GM21528 (cell line): ENCODE measurements at regions not wholly inside any gene's neighbourhood (a gene's known extent, or its start where the extent isn't known, plus 50 kb on each side); places are given as distances from the start of the nearest gene placed in this dataset.
"Not testable (repeated sequence)": the region's sequence is repeated elsewhere in the genome, so short reads cannot be mapped to it uniquely, and the experiment has no call there.

Experiments used
- ATAC-seq: cut with Tn5 transposase; IDR thresholded peaks from one replicate; pipeline ENCODE4 v1.9.1; 2021; ENCODE audit warnings: mild to moderate bottlenecking, moderate library complexity; ENCODE audit not compliant: unreplicated experiment, low FRiP score

- no peak for ATAC-seq
Measured at GRCh38 chr7:113331155-113331898, 213.0 kb upstream of the SMIM30 start.

- no peak for ATAC-seq
Measured at GRCh38 chr7:113321201-113321600, 202.8 kb upstream of the SMIM30 start.

- no peak for ATAC-seq
Measured at GRCh38 chr7:113320419-113320818, 202.1 kb upstream of the SMIM30 start.

- ATAC-seq = no peak
Measured at GRCh38 chr7:113314594-113314993, 196.2 kb upstream of the SMIM30 start.

GRCh38 chr7:113308399-113308798 is 190.0 kb upstream of the SMIM30 start:
- no peak for ATAC-seq

GRCh38 chr7:113307147-113307546 is 188.8 kb upstream of the SMIM30 start:
- ATAC-seq = no peak

- ATAC-seq = no peak
Measured at GRCh38 chr7:113306302-113306701, 187.9 kb upstream of the SMIM30 start.

- ATAC-seq = no peak
Measured at GRCh38 chr7:113304104-113304503, 185.8 kb upstream of the SMIM30 start.

GRCh38 chr7:113303388-113303787 is 185.0 kb upstream of the SMIM30 start:
- not testable (repeated sequence) for ATAC-seq

GRCh38 chr7:113301983-113302382 is 183.6 kb upstream of the SMIM30 start:
- no peak for ATAC-seq

GRCh38 chr7:113301141-113301540 is 182.8 kb upstream of the SMIM30 start:
- no peak for ATAC-seq

- no peak for ATAC-seq
Measured at GRCh38 chr7:113299748-113300147, 181.4 kb upstream of the SMIM30 start.

GRCh38 chr7:113298501-113298900 is 180.1 kb upstream of the SMIM30 start:
- no peak for ATAC-seq

GRCh38 chr7:113294750-113295149 is 176.4 kb upstream of the SMIM30 start:
- ATAC-seq = no peak

GRCh38 chr7:113292105-113292504 is 173.8 kb upstream of the SMIM30 start:
- ATAC-seq = no peak

- ATAC-seq = no peak
Measured at GRCh38 chr7:113291058-113291457, 172.7 kb upstream of the SMIM30 start.

- ATAC-seq = peak; percentile 53
Measured at GRCh38 chr7:113289140-113289740, 170.9 kb upstream of the SMIM30 start.

- ATAC-seq = no peak
Measured at GRCh38 chr7:113285411-113285810, 167.1 kb upstream of the SMIM30 start.

GRCh38 chr7:113283861-113284260 is 165.5 kb upstream of the SMIM30 start:
- no peak for ATAC-seq

GRCh38 chr7:113282875-113283274 is 164.5 kb upstream of the SMIM30 start:
- ATAC-seq = no peak

GRCh38 chr7:113281223-113281622 is 162.9 kb upstream of the SMIM30 start:
- ATAC-seq = no peak

- no peak for ATAC-seq
Measured at GRCh38 chr7:113279256-113279655, 160.9 kb upstream of the SMIM30 start.
